CD4-positive, alpha-beta T cell treated with Interleukin-1 beta for 1 hour (primary cell): ENCODE measurements at regions not wholly inside any gene's neighbourhood (a gene's known extent, or its start where the extent isn't known, plus 50 kb on each side); places are given as distances from the start of the nearest gene placed in this dataset.
"Not testable (repeated sequence)": the region's sequence is repeated elsewhere in the genome, so short reads cannot be mapped to it uniquely, and the experiment has no call there.

ENCODE experiments used
- DNase-seq, 2 donors: peaks; one replicate each; pipeline ENCODE4 v3.0.0-alpha.2; 2020 to 2022

DNA sequence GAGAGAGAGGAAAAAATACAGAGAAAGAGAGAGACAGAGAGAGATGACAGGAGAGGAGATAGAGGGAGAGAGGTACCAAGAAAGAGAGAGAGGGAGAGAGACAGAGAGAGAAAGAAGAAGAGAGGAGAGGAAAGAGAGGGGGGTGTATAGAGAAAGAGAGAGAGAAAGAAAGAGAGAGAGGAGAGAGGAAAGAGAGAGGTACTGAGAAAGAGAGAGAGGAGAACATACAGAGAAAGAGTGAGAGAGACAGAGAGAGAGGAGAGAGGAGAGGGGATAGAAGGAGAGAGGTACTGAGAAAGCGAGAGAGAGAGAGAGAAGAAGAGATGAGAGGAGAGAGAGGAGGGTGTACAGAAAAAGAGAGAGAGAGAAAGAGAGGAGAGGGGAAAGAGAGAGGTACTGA lies 269.4 kb downstream of the CRLF2 start:
- DNase-seq = no peak

DNA sequence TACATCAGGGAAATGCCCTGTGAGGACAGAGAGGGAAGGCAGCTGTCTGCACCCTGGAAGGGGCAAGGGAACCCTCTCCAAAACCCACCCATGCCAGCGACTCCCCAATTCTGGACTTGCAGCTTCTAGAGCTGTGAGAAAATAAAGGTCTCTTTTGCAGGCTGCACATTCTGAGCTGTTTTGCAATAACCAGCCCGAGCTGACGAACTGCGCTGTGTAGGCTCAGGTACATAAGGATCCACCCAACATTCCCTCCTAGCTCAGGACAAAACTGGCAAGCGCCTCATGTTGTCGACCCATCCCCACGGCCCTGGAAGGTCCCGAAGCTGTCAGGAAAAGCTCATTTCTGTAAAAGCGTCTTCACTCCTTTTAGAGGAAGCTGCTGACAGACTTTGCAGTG lies 271.8 kb downstream of the CRLF2 start:
- DNase-seq = no peak

DNA sequence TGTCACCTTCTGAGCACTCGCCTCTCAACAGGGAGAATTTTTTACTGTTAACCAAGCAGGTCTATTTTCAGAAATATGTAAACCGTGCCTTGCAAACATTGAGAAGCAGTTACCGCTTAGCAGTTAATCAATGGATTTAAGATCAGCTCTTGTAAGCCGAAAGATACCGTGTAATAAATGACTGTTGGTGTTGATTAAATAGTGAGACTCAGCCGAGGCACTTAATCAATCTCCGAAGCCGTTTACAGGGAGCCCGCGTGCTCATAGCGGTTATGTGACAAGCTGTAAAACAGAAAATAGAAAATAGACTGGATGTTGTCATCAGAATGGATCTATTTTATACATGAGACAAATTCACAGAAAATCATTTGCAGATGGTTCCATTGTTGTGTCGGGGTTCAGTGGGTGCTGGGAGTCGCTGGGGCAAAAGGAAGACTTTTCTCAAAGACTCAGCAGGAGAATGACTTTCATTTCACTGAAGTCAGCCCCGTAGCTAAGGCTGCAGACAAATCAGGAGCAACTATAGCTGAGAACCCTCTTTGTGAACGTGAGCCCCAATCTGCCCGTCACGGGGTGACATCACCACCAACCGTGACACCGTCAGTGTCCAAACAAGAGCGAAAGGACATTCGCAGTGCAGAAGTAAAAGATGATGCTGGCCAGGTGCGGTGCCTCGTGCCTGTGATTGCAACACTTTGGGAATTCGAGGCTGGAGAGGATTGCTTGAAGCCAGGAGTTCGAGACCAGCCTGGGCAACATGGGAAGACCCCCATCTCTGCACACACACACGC lies 275.3 kb downstream of the CRLF2 start:
- no peak for DNase-seq

DNA sequence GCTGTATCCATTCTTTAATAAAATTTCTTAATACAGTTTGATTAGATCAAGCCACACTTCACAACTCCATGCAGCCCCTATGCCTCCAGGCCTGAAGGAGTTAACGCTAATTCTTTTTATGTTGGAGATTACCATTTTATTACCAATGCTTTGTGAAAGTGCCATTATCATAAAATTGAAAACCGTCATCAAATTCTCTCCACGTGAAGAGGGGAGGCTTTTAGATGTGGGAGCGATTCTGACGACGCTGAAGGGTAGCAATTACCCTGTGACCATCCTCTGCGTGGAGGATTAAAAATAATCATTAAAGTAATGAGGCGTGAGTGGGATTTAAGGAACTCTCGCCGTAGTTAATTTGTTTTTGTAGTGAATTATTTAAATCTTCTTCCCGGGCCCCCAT lies 278.8 kb downstream of the CRLF2 start:
- no peak for DNase-seq

DNA sequence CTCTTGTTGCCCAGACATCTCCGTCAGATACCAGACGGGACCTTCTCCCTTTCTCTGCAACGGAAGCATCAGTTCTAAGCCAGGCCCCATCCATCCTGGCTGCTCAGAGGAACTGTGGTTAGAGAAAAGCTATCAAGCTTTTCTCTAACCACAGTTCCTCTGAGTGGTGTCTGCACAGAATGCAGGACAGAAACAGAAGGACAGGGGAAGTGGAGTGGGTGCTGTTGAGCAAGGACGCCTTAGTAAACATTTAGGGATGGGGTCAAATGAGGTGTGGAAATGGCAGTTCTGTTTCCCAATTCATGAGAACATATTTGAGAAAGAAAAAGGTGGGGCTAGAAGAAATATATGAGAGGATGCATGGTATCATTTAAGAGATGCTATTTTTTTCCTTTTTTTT lies 283.8 kb downstream of the CRLF2 start:
- no peak for DNase-seq

DNA sequence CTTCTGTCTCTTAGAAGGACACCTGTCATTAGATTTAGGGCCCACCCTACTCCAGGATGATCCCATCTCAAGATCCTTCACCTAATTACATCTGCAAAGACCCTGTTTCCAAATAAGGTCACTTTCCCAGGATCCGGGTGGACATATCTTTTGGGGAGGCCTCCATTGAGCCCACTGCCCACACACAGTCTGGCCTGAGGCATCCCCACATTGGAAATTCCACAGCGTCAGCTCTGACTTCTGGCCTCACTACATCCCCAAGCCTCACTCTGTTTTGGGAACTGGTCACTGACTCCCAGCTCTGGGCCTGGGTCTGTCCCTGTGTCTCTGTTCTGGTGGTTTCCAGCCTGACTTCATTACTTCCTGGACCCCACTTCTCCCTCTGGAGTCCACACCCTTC lies 285.5 kb downstream of the CRLF2 start:
- no peak for DNase-seq

DNA sequence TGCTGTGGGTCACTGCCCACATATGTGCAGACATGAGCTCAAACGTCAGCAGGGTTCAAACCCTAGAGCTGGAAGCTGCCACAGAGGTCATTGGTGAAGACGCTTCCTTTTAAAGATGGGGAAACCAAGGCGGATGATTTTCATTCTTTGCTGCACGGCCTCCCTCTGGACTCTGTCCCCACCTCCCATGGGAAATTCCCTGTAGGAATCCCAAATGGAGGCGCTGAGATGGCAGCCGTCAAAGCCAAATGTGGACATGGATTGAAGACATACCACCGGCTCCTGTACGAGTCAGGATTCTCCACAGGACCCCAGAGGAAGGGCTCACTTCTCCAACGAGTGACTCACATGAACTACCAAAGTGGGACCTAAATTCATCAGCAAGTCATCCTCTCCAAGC lies 286.4 kb downstream of the CRLF2 start:
- no peak for DNase-seq

DNA sequence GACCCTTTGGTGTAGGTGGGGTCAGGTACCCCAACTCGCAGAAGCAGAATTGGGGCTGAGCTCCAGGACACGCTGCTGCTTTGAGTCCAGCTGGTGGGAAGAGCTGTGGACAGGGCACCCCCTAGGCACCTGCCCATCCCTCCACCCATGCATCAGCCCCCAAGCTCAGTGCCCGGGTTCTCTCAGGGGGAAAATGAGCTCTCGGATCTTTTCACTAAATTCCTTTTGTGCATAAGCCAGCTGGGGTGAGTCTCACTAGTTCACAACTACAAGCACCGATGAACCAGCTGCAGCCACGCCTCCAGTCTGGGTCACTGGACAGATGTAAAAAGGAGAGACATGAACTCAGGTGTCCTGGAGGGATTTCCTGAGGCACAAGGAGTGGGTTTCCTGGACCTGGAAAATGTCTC lies 286.8 kb downstream of the CRLF2 start:
- no peak for DNase-seq

DNA sequence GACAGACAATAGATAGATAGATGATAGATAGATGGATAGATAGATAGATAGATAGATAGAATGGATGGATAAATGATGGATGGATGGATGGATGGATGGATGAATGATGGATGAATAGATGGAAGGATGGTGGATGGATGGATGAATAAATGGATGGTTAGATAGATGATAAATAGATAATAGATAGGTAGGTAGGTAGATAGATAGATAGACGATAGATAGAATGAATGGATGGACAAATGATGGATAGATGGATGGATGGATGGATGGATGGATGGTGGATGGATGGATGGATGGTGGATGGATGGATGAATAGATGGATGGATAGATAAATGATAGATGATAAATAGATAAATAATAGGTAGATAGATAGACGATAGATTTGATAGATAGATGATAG lies 287.4 kb downstream of the CRLF2 start:
- no peak for DNase-seq

DNA sequence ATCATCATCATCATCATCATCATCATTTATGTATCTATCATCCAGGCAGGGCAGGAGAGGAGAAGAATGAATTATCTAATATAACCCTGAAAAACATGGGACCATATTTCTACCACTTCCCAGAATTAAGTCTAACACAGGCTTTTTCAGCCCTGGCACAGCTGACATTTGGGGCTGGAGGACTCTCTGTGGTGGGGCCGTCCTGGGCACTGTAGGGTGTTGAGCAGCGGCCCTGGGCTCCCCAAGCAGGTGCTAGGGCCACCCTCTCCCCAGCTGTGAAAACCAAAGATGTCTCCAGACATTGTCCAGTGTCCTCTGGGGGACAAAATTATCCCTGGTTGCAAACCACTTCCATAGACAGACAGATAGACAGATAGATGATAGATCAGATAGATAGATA lies 288.4 kb downstream of the CRLF2 start:
- DNase-seq = no peak

DNA sequence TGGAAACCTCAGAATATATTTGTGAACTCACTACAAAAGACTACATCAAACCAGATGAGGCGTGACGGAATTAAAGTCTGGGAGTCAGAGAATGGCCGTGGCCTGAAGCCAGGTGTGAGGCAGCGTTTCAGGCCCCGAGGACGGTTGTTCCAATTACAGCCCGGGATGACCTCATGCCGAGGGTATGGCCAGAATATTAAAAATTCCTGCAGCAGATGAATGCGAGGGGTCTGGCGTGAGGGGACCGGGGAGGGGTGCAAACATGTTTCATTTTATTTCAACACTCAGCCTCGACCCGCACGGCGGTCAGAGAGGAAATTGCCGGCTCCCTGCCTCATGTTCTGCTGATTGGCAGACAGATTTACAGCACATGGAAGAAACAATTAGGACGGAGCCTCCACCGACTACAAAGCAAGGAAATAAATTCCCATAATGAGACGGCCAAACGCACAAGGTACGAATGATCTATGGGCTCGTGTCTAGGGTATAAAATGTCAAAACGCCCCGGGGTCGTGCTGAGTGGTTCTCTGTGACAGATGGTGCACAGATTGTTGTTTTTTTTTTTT lies 289.7 kb downstream of the SHOX start:
- no peak for DNase-seq

DNA sequence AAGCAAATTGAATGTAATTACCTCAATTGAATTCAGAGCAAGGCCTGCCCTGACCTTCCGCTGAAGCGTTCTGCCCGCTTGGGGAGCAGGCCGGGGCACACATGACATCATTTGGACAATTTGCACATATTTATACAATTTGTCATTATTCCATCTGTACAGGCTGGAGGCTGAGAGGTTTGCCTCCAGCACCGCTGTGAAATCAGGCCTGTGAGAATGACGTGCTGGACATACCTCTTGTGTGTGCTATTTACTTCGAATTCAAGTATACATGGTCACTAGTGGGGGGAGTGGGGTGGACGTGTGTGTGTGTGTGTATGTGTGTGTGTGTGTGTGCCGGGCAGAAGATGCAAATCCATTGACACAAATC lies 285.6 kb downstream of the SHOX start:
- DNase-seq = no peak

DNA sequence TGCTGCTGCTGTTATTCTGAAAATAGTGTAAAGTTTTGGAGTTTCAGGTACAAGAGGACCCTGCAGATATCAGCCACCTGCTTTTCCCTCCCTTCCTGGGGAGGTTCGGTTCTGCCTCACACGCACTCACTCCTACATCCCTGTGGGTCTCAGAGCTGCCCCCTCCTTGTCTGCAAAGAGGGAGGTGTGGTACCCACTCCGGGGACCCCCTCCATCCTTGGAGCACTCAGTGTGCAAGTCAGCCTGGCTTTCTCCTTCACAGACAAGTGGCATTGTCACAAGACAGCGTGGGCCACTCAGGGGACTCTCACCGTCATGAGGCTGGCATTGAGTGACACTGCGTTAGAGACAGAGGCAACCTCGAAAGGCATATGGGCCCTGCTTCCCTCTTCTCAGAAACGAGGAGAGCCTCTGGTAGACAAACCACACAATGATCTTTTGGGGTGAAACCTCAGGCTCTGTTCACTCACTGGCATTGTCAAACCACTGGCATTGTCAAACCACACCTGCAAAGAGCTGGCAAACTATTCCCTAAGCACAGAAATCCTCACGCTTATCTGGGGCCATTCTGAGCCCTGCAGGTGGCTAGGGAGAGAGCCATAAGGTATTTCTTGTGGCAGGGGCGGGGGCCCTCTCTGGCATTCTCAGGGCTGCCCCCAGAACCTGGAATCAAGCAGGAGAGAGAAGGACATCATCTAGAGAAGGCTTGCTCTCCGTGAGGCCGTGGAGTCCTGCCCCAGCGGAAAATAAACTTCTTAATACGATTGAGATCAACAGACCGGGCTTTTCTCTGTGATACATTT lies 285.0 kb downstream of the SHOX start:
- DNase-seq = no peak

DNA sequence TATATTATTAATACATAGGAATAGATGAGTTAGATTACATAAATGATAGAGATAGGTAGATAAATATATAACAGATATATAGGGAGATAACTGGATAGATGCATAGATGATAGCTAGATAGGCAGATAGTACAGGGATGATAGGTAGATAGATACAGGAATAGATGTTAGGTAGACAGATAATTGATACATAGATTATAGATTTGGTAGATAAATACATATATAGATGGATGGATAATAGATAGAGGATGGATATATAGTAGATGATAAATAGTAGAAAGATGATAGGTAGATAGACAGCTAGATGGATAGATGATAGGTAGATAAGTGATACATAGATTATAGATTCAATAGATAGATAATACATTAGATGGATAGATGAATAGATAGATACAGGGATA lies 283.6 kb downstream of the SHOX start:
- no peak for DNase-seq

DNA sequence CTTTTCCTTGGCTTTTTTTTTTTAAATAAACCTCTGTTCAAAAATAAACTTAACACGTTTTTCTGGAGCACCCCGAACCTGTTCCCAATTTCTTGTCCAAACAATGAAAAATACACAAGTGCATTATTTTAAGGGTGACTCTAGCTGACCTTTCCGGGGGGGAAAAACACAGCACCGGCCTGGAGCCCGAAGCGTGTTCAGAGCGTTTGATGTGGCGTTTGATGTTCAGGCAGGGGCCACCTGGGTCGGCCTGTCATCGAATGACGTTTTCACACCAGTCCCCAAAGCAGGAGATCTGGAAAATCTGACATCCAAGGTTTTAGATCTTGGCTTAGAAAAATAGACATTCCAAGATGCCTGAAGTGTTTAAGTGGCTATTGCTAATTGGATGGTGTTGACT lies 282.1 kb downstream of the SHOX start:
- DNase-seq = no peak

DNA sequence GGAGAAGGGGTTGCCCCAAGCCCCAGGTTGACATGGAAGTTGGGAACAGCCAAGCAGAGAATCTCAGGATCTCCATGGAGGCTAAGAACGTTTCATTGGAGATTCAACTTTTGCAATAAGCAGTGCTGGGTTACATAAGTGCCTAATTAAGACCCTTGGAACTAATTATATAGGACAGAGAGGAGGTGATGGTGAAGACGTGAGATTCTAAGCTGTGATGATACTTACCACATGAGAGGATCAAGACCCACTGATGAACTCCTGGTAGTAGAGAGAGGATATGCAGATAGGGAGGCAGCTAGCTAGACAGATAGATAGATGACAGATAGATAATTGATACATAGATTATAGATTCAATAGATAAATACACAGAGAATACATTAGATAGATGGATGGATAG lies 278.5 kb downstream of the SHOX start:
- DNase-seq = not testable (repeated sequence)

DNA sequence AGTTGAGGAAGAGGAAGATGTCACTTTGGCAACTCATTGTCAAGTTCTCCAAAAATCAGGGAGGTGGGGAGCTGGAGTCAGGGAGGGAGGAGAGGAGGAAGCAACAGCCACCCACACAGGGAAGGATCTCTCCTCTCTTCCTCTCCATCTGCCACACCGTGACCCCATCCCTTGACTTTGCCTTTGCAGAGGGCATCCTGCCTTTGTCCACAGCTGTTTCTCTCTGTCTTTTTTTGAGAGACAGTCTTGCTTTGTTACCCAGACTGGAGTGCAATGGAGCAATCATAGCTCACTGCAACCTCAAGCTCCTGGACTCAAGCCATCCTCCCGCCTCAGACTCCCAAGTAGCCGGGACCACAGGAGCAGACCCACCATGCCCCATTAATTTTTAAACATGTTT lies 276.0 kb downstream of the SHOX start:
- DNase-seq = no peak

DNA sequence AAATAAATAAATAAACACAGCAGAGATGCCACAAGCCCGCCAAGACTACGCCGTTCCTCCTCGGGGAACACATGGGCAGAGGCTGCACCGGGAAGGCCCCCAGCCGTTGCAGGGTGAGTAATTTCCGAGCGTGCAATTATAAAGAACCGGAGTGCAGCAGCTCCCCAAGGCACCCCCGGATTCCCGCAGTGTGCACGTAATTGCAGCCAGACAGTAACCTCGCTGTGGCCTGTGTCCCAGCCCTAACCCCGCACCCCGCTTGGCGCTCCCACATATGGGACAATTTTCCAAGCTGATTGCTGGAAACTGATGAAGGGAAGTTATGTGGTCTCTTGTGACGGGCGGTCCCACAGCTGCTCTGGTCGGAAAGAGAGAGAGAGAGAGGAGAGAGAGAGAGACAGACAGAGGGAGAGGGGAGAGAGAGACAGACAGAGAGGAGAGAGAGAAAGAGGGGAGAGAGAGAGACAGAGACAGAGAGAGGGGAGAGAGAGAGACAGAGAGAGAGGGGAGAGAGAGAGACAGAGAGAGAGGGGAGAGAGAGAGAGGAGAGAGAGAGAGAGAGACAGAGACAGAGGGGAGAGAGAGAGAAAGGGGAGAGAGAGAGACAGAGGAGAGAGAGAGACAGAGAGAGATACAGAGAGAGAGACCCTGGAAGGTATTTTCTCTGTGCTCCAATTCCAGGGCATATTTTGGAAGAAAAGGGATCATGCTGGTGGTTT lies 275.4 kb downstream of the SHOX start:
- no peak for DNase-seq

DNA sequence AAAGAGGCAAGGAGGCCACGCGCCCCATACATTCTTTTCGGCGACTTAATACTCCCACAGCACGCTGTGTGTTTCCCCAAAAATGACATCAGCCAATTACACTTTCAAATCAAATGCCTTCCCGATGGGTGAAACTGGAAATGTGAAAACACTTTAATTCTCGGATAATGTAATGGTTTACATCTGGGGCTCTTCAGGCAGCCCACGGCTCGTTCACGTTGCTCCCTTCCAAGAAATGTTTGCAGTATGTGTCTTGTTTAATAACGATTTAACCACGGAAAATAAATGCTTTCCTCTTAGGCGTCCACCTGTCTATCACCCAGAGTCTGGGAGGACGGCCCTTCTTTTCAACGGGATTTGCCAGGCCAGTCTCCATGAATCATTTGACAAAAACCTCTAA lies 272.5 kb downstream of the SHOX start:
- no peak for DNase-seq

DNA sequence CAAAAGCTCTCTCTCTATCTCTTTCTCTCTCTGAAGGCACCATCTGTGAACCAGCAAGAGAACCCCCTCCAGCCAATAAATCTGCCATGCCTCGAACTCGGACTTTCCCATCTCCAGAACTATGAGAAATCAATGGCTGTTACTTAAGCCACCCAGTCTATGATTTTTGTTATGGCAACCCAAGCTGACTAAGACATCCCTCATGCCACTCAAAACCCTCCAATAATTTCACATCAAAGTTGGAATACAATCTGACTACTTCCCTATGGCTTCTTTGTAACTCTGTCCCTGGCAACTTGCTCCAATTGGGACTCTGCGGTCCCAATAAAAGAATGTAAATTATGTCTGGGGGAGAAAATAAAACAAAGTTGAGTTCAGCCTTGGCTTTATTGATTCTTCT lies 265.7 kb downstream of the SHOX start:
- no peak for DNase-seq

DNA sequence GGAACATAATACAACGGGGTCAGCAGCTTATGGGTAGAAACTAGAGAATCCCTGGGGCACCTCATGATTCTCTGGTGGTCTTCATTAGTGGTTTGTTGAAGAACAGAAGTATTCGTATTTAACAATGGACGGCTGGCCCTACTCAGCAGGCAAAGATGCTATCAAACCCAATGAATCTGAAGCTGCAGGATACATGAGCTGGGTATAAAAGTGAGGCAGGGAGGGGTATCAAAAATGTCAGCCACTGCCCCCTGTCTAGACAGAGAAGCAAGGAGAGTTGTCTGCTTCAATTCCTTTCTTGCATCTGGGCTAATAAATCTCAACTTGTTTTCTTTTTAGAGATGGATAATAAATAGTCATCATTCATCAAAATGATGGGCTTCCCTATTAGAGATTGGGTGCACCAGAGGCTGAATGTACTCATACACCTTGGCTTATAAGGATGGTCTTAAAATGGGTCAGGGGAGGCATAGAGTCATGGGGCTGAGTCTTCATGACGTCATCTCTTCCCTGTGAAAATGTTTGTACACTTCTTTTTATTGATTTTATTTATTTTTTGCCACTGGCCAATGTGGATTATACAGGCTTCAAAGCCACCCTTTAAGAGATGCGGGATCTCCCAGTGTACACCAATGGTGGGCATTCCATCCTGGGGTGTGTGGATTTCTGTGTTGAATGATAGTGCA lies 259.5 kb downstream of the SHOX start:
- no peak for DNase-seq

DNA sequence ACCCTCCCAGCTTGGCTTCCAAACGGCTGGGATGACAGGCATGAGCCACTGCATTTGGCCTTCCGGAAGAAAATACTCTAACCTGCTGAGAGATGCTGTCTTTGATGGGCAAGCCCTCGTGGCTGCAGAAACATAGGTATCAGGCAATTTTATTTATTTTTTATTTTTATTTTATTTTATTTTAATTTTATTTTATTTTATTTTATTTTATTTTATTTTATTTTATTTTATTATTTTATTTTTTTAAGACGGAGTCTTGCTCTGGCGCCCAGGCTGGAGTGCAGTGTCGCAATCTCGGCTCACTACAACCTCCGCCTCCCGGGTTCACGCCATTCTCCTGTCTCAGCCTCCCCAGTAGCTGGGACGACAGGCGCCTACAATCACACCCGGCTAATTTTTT lies 257.1 kb downstream of the SHOX start:
- not testable (repeated sequence) for DNase-seq

DNA sequence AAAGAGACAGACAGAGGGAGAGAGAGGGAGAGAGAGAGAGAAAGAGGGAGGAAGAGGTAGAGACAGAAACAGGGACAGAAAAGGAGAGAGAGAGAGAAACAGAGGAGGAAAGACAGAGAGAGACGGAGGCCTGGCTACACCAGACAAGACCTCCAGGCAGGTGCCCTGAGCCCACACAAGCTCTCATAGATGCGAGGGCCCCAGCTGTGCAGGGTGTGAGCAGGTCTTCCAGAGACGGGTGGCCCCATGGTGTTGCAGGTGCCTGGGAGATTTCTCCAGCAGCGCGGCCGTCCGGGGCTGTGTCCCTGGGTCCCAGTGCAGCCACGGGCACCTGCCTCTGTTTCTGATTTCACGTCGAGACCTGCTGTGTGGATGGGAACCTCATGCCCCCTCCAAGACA lies 253.0 kb downstream of the SHOX start:
- DNase-seq = no peak
